ENCODE measurements at regions not wholly inside any gene's neighbourhood (a gene's known extent, or its start where the extent isn't known, plus 50 kb on each side); places are given as distances from the start of the nearest gene placed in this dataset.

DNA sequence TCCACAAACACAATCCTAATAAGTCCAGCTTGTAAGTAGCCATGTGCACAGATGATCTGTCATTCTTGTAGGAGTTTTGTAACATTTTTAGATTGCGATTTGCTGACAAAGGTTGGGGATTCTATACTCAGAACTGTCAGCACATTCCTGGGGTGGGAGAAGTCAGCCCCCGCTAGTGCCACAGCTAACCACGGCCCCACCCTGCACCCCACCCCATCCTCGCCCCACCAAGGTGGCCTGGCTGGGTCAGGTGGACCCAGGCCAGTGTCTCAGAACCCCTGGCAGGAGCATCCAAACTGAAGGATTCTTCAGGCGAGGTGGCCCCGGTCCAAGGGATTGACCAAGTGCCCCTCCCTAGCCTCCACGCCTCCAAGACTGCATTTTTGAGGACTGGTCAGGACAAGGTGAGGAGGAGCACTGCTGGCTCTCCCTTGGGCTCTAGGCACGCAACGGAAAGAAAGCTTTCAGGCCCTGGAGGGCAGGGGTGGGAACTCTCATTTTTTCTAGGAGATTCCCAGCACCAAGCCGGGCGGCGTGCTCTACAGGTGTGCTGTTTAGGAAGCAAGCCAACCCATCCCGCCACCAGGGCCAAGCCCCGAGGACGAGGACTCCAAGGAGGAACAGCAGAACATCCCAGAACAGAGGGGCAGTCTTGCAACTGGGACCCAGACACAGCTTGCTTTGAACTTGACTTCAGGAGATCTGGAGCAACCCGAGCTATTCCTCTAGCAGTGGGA lies 172.8 kb downstream of the BCL11B start:
- Histone ChIP-seq H3K27ac (ENCODE audit: low read length) (no peak overlapping the region), H3K9me2 (ENCODE audit: insufficient read depth, low read length) (no peaks in the 10 kb centered on the region), H2AFZ (ENCODE audit: low read depth, low read length) (no peak overlapping the region), H3K9me3 (ENCODE audit: low read length) (no peaks in the 10 kb centered on the region), H3K36me3 (ENCODE audit: insufficient read depth, low read length) (no peaks in the 10 kb centered on the region), H3K79me2 (replicated peaks; ENCODE audit: insufficient read depth, low read length) (no peaks in the 10 kb centered on the region), H3K27me3 (ENCODE audit: insufficient read depth, low read depth, low read length) (no peaks in the 10 kb centered on the region), H3K9ac (ENCODE audit: low read length) (no peak overlapping the region), H3F3A (ENCODE audit: insufficient read depth, low read length, poor library complexity, severe bottlenecking) (no peaks in the 10 kb centered on the region), H3K4me2 (ENCODE audit: low read length) (no peak overlapping the region), H4K20me1 (ENCODE audit: insufficient read depth) (no peaks in the 10 kb centered on the region), H3K4me3 (ENCODE audit: low read length) (no peak overlapping the region)
- no peak for TF ChIP-seq EP300 (conservative IDR thresholded peaks at IDR 0.05; ENCODE audit: poor library complexity, severe bottlenecking)
- no peak for TF ChIP-seq POLR2AphosphoS5 (IDR thresholded peaks at IDR 0.05)
- TF ChIP-seq, protein P1, sequence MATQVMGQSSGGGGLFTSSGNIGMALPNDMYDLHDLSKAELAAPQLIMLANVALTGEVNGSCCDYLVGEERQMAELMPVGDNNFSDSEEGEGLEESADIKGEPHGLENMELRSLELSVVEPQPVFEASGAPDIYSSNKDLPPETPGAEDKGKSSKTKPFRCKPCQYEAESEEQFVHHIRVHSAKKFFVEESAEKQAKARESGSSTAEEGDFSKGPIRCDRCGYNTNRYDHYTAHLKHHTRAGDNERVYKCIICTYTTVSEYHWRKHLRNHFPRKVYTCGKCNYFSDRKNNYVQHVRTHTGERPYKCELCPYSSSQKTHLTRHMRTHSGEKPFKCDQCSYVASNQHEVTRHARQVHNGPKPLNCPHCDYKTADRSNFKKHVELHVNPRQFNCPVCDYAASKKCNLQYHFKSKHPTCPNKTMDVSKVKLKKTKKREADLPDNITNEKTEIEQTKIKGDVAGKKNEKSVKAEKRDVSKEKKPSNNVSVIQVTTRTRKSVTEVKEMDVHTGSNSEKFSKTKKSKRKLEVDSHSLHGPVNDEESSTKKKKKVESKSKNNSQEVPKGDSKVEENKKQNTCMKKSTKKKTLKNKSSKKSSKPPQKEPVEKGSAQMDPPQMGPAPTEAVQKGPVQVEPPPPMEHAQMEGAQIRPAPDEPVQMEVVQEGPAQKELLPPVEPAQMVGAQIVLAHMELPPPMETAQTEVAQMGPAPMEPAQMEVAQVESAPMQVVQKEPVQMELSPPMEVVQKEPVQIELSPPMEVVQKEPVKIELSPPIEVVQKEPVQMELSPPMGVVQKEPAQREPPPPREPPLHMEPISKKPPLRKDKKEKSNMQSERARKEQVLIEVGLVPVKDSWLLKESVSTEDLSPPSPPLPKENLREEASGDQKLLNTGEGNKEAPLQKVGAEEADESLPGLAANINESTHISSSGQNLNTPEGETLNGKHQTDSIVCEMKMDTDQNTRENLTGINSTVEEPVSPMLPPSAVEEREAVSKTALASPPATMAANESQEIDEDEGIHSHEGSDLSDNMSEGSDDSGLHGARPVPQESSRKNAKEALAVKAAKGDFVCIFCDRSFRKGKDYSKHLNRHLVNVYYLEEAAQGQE (IDR thresholded peaks at IDR 0.05; ENCODE audit: borderline replicate concordance) = no peak
- no peak for TF ChIP-seq TAF1 (IDR thresholded peaks at IDR 0.05; ENCODE audit: low read depth)

DNA sequence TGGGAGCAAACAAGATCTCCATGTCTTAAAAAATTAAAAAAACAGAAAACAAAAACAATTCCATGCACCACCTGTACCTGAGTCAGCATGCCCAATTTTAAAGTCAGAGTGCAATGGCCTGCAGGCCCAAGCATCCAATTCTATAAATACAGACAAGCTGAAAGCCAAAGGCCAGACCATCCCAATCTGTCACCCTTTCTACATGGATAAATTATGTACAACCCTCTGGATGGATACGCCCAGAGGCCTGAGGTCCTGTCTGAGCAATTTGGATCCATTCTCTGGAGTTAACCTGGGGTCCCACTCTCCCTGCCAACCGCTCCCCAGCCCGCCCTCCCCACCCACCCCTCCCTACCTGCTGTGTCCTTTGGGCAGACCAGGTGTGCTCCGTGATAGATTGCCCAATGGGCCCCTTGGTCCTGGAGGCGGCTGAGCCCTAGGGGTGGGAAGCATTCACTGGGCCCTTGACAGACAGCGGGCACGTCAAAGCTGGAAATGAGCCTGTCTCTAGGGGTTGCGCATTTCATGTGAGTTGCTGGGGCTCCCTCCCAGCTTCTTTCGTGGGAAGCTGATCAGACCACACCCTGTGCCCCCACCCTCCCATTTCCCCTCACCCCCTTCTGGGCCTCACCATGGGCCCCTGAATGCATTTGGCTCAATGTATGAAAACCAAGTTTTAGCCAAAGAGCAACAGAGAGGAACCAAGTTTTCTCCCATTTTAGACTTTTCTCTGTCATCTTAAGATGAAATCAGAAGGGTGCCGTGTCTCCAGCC lies 171.3 kb downstream of the BCL11B start:
- Histone ChIP-seq H3K79me2 (replicated peaks; ENCODE audit: insufficient read depth, low read length) (no peaks in the 10 kb centered on the region), H3K9me3 (ENCODE audit: low read length) (no peaks in the 10 kb centered on the region), H2AFZ (ENCODE audit: low read depth, low read length) (no peak overlapping the region), H3K4me3 (ENCODE audit: low read length) (no peak overlapping the region), H3K27me3 (ENCODE audit: insufficient read depth, low read depth, low read length) (no peaks in the 10 kb centered on the region), H3F3A (ENCODE audit: insufficient read depth, low read length, poor library complexity, severe bottlenecking) (no peaks in the 10 kb centered on the region), H3K27ac (ENCODE audit: low read length) (no peak overlapping the region), H3K36me3 (ENCODE audit: insufficient read depth, low read length) (no peaks in the 10 kb centered on the region), H4K20me1 (ENCODE audit: insufficient read depth) (no peaks in the 10 kb centered on the region), H3K9ac (ENCODE audit: low read length) (no peak overlapping the region), H3K9me2 (ENCODE audit: insufficient read depth, low read length) (no peaks in the 10 kb centered on the region), H3K4me2 (ENCODE audit: low read length) (no peak overlapping the region)
- TF ChIP-seq SMC3 (conservative IDR thresholded peaks at IDR 0.05; ENCODE audit: poor library complexity) = no peak
- no peak for TF ChIP-seq EP300 (conservative IDR thresholded peaks at IDR 0.05; ENCODE audit: poor library complexity, severe bottlenecking)
- TF ChIP-seq, protein P1 (IDR thresholded peaks at IDR 0.05; ENCODE audit: borderline replicate concordance) = no peak
- no peak for TF ChIP-seq TAF1 (IDR thresholded peaks at IDR 0.05; ENCODE audit: low read depth)
- TF ChIP-seq RAD21 (conservative IDR thresholded peaks at IDR 0.05) = no peak
- TF ChIP-seq EZH2 (IDR thresholded peaks at IDR 0.05; ENCODE audit: borderline replicate concordance, insufficient read depth, low read length, poor library complexity, severe bottlenecking) = no peak
- no peak for TF ChIP-seq MXI1 (conservative IDR thresholded peaks at IDR 0.05; ENCODE audit: poor library complexity, severe bottlenecking)
- TF ChIP-seq POLR2AphosphoS5 (IDR thresholded peaks at IDR 0.05) = no peak
- no peak for TF ChIP-seq CTCF (IDR thresholded peaks at IDR 0.05; ENCODE audit: poor library complexity, severe bottlenecking)

Data from neural cell (in vitro differentiated cells).